Right atrium auricular region (tissue), 2 donors: ENCODE measurements at regions not wholly inside any gene's neighbourhood (a gene's known extent, or its start where the extent isn't known, plus 50 kb on each side); places are given as distances from the start of the nearest gene placed in this dataset.

Source experiments
- DNase-seq: peaks from one replicate; pipeline ENCODE4 v3.0.0-alpha.2; 2019; ENCODE audit warnings: low spot score
- H3K27ac ChIP-seq, 2 donors: fragments of 200-600 bp; sonication (generic); 1 replicate in 1 of 2; 2 replicates in 1 of 2; pipeline ENCODE4 v1.5.1; 2016 to 2019
- H3K27me3 ChIP-seq, 2 donors: fragments of 200-600 bp; sonication (generic); one replicate each; pipeline versions ENCODE4 v1.5.1 to v1.6.0; 2017 to 2019
- H3K36me3 ChIP-seq: fragments of 200-600 bp; sonication (generic); one replicate; pipeline ENCODE4 v1.5.1; 2016
- H3K4me1 ChIP-seq, 2 donors: fragments of 200-600 bp; sonication (generic); one replicate each; pipeline versions ENCODE4 v1.5.1 to v1.6.0; 2017 to 2019
- H3K4me3 ChIP-seq, 2 donors: fragments of 200-600 bp; sonication (generic); 1 replicate in 1 of 2; 2 replicates in 1 of 2; pipeline ENCODE4 v1.5.1; 2017 to 2019; ENCODE audit warnings: mild to moderate bottlenecking in 1 of 2, moderate library complexity in 1 of 2
- H3K9me3 ChIP-seq, 2 donors: fragments of 200-600 bp; sonication (generic); one replicate each; pipeline ENCODE4 v1.5.1; 2019
- CTCF ChIP-seq, 2 donors: fragments of 200-600 bp; sonication (generic); IDR thresholded peaks; one replicate each; pipeline ENCODE4 v1.5.1; 2019; ENCODE audit warnings: antibody characterized with exemption in 2 of 2

- no peaks in the 10 kb centered on the region for H3K27me3 ChIP-seq
- no peaks in the 10 kb centered on the region for H3K4me1 ChIP-seq
- no peaks in the 10 kb centered on the region for H3K9me3 ChIP-seq
- H3K4me3 ChIP-seq = no peak overlapping the region
- no peak overlapping the region for H3K27ac ChIP-seq
- no peak for TF ChIP-seq CTCF (IDR thresholded peaks at IDR 0.05)
- DNase-seq = no peak
- H3K36me3 ChIP-seq = no peaks in the 10 kb centered on the region
These were observed 181.2 kb upstream of the PALMD start for GRCh38 chr1:99464738-99465137.

- Histone ChIP-seq H3K27ac (no peak overlapping the region), H3K9me3 (no peaks in the 10 kb centered on the region), H3K27me3 (no peaks in the 10 kb centered on the region), H3K4me3 (no peak overlapping the region), H3K4me1 (no peaks in the 10 kb centered on the region), H3K36me3 (no peaks in the 10 kb centered on the region)
- no peak for TF ChIP-seq CTCF (IDR thresholded peaks at IDR 0.05)
- DNase-seq = no peak
These were observed 180.6 kb upstream of the PALMD start for GRCh38 chr1:99465176-99465900.

GRCh38 chr1:99467645-99468044, 178.3 kb upstream of the PALMD start:
- Histone ChIP-seq H3K27me3 (no peaks in the 10 kb centered on the region), H3K27ac (no peak overlapping the region), H3K36me3 (no peaks in the 10 kb centered on the region), H3K4me3 (no peak overlapping the region), H3K4me1 (no peaks in the 10 kb centered on the region), H3K9me3 (no peaks in the 10 kb centered on the region)
- no peak for TF ChIP-seq CTCF (IDR thresholded peaks at IDR 0.05)
- no peak for DNase-seq

GRCh38 chr1:99469550-99469971, 176.4 kb upstream of the PALMD start:
- no peak for DNase-seq
- Histone ChIP-seq H3K4me1 (no peaks in the 10 kb centered on the region), H3K9me3 (no peaks in the 10 kb centered on the region), H3K4me3 (no peak overlapping the region), H3K27ac (no peak overlapping the region), H3K36me3 (no peaks in the 10 kb centered on the region), H3K27me3 (no peaks in the 10 kb centered on the region)
- TF ChIP-seq CTCF (IDR thresholded peaks at IDR 0.05) = no peak

- Histone ChIP-seq H3K27me3 (no peaks in the 10 kb centered on the region), H3K9me3 (no peaks in the 10 kb centered on the region), H3K4me1 (no peaks in the 10 kb centered on the region), H3K36me3 (no peaks in the 10 kb centered on the region), H3K4me3 (no peak overlapping the region), H3K27ac (no peak overlapping the region)
- no peak for DNase-seq
- TF ChIP-seq CTCF (IDR thresholded peaks at IDR 0.05) = no peak
These were observed 173.0 kb upstream of the PALMD start for GRCh38 chr1:99472893-99473292.

GRCh38 chr1:99474350-99474893, 171.5 kb upstream of the PALMD start:
- no peak for TF ChIP-seq CTCF (IDR thresholded peaks at IDR 0.05)
- H3K4me1 ChIP-seq = no peaks in the 10 kb centered on the region
- no peak overlapping the region for H3K4me3 ChIP-seq
- H3K27me3 ChIP-seq = no peaks in the 10 kb centered on the region
- H3K9me3 ChIP-seq = no peaks in the 10 kb centered on the region
- no peak for DNase-seq
- H3K27ac ChIP-seq = no peak overlapping the region
- no peaks in the 10 kb centered on the region for H3K36me3 ChIP-seq
